H9 (cell line): ENCODE measurements at regions not wholly inside any gene's neighbourhood (a gene's known extent, or its start where the extent isn't known, plus 50 kb on each side); places are given as distances from the start of the nearest gene placed in this dataset.

Experiments used
- DNase-seq: peaks from one replicate; pipeline ENCODE4 v3.0.0-alpha.2; 2017
- H2AFZ ChIP-seq: one replicate; pipeline ENCODE4 v1.6.1; 2013; ENCODE audit warnings: mild to moderate bottlenecking, low read length, control low read depth, moderate library complexity
- H2AK5ac ChIP-seq: 2 replicates; pipeline ENCODE4 v1.6.1; 2013; ENCODE audit warnings: low read length, control low read depth, mixed read lengths; ENCODE audit not compliant: insufficient read length
- H2BK120ac ChIP-seq: one replicate; pipeline ENCODE4 v1.6.1; 2013; ENCODE audit warnings: low read depth, mild to moderate bottlenecking, low read length, control low read depth, inconsistent platforms; ENCODE audit not compliant: poor library complexity, severe bottlenecking
- H2BK12ac ChIP-seq: 2 replicates; pipeline ENCODE4 v1.6.1; 2013; ENCODE audit warnings: low read length, control low read depth, mixed read lengths, low read depth; ENCODE audit not compliant: insufficient read length
- H2BK15ac ChIP-seq: 2 replicates; pipeline ENCODE4 v1.6.1; 2013; ENCODE audit warnings: low read depth, low read length, control low read depth
- H2BK20ac ChIP-seq: one replicate; pipeline ENCODE4 v1.6.1; 2013; ENCODE audit warnings: low read depth, mild to moderate bottlenecking, low read length, control low read depth, inconsistent platforms; ENCODE audit not compliant: poor library complexity, severe bottlenecking
- H2BK5ac ChIP-seq: 2 replicates; pipeline ENCODE4 v1.6.1; 2013; ENCODE audit warnings: low read length, control low read depth, mixed read lengths; ENCODE audit not compliant: insufficient read length
- H3K14ac ChIP-seq: 2 replicates; pipeline ENCODE4 v1.6.1; 2013; ENCODE audit warnings: low read length, control low read depth; ENCODE audit not compliant: insufficient read depth
- H3K18ac ChIP-seq: 2 replicates; pipeline ENCODE4 v1.6.1; 2013; ENCODE audit warnings: low read depth, mild to moderate bottlenecking, mixed read lengths, low read length, control low read depth; ENCODE audit not compliant: insufficient read length
- H3K23ac ChIP-seq: 2 replicates; pipeline ENCODE4 v1.6.1; 2013; ENCODE audit warnings: low read length, control low read depth, mixed read lengths, low read depth; ENCODE audit not compliant: insufficient read length
- H3K23me2 ChIP-seq: 2 replicates; pipeline ENCODE4 v1.6.1; 2013; ENCODE audit warnings: low read depth, mild to moderate bottlenecking, mixed read lengths, low read length, control low read depth; ENCODE audit not compliant: insufficient read length, poor library complexity, severe bottlenecking
- H3K27ac ChIP-seq: 2 replicates; pipeline ENCODE4 v1.5.1; 2013; ENCODE audit warnings: low read length, control low read depth, mixed read lengths, low read depth; ENCODE audit not compliant: insufficient read length
- H3K27me3 ChIP-seq: 2 replicates; pipeline ENCODE4 v1.6.1; 2013; ENCODE audit warnings: low read length, control low read depth, inconsistent platforms; ENCODE audit not compliant: insufficient read depth
- H3K4ac ChIP-seq: 2 replicates; pipeline ENCODE4 v1.6.1; 2013; ENCODE audit warnings: low read depth, mild to moderate bottlenecking, control low read depth, inconsistent platforms, low read length, moderate library complexity
- H3K4me1 ChIP-seq: 2 replicates; pipeline ENCODE4 v1.6.1; 2013; ENCODE audit warnings: low read length, control low read depth, inconsistent platforms; ENCODE audit not compliant: insufficient read depth
- H3K4me2 ChIP-seq: 2 replicates; pipeline ENCODE4 v1.6.1; 2013; ENCODE audit warnings: low read length, control low read depth, mixed read lengths; ENCODE audit not compliant: insufficient read length, insufficient read depth
- H3K56ac ChIP-seq: 2 replicates; pipeline ENCODE4 v1.6.1; 2013; ENCODE audit warnings: low read depth, mild to moderate bottlenecking, mixed read lengths, low read length, control low read depth; ENCODE audit not compliant: insufficient read length
- H3K79me1 ChIP-seq: 2 replicates; pipeline ENCODE4 v1.6.1; 2013; ENCODE audit warnings: low read depth, mild to moderate bottlenecking, moderate library complexity, low read length, control low read depth, inconsistent platforms; ENCODE audit not compliant: insufficient read depth, poor library complexity, severe bottlenecking
- H3K79me2 ChIP-seq: 2 replicates; pipeline ENCODE4 v1.6.1; 2013; ENCODE audit warnings: low read length, control low read depth, inconsistent platforms; ENCODE audit not compliant: insufficient read depth
- H3K9ac ChIP-seq: 2 replicates; pipeline ENCODE4 v1.6.1; 2013; ENCODE audit warnings: low read length, control low read depth, mixed read lengths; ENCODE audit not compliant: insufficient read length; ENCODE audit errors: extremely low read depth
- H3K9me3 ChIP-seq: one replicate; pipeline ENCODE4 v1.6.1; 2013; ENCODE audit warnings: low read depth, low read length, inconsistent platforms; ENCODE audit not compliant: control insufficient read depth
- H3T11ph ChIP-seq: one replicate; pipeline ENCODE4 v1.6.1; 2013; ENCODE audit warnings: mild to moderate bottlenecking, low read length, control low read depth, inconsistent platforms
- H4K20me1 ChIP-seq: one replicate; pipeline ENCODE4 v1.6.1; 2013; ENCODE audit not compliant: control insufficient read depth, insufficient read length, insufficient read depth
- H4K5ac ChIP-seq: 2 replicates; pipeline ENCODE4 v1.6.1; 2013; ENCODE audit warnings: low read depth, mild to moderate bottlenecking, mixed read lengths, low read length, control low read depth; ENCODE audit not compliant: insufficient read length
- H4K8ac ChIP-seq: replicated peaks from 2 replicates; pipeline ENCODE4 v1.6.1; 2013; ENCODE audit warnings: low read length, control low read depth, mixed read lengths, low read depth; ENCODE audit not compliant: insufficient read length
- H4K91ac ChIP-seq: 2 replicates; pipeline ENCODE4 v1.6.1; 2013; ENCODE audit warnings: low read depth, mild to moderate bottlenecking, moderate library complexity, mixed read lengths, low read length, control low read depth; ENCODE audit not compliant: insufficient read length
- H3K27ac Mint-ChIP-seq, 3 experiments: 2 replicates in 2 of 3; 3 replicates in 1 of 3; pipeline ENCODE4 v1.8.0; 2020 to 2021; ENCODE audit warnings: mixed read lengths in 3 of 3, mild to moderate bottlenecking in 1 of 3, moderate library complexity in 1 of 3
- H3K27me3 Mint-ChIP-seq: 2 replicates; pipeline ENCODE4 v1.8.0; 2021; ENCODE audit warnings: low read depth, mild to moderate bottlenecking, moderate library complexity, mixed read lengths
- H3K36me3 Mint-ChIP-seq, 3 experiments: 2 replicates in 2 of 3; 3 replicates in 1 of 3; pipeline ENCODE4 v1.8.0; 2020 to 2021; ENCODE audit warnings: low read depth in 3 of 3, mixed read lengths in 3 of 3; ENCODE audit not compliant: insufficient read depth in 1 of 3
- H3K4me1 Mint-ChIP-seq, 2 experiments: 2 replicates each; pipeline ENCODE4 v1.8.0; 2020; ENCODE audit warnings: mixed read lengths in 2 of 2
- H3K4me3 Mint-ChIP-seq, 2 experiments: 2 replicates in 1 of 2; 3 replicates in 1 of 2; pipeline ENCODE4 v1.8.0; 2020 to 2021; ENCODE audit warnings: mild to moderate bottlenecking in 2 of 2, mixed read lengths in 2 of 2, moderate library complexity in 1 of 2
- H3K9me3 Mint-ChIP-seq, 2 experiments: 2 replicates in 1 of 2; 3 replicates in 1 of 2; pipeline ENCODE4 v1.8.0; 2020; ENCODE audit warnings: mild to moderate bottlenecking in 2 of 2, mixed read lengths in 2 of 2, moderate library complexity in 1 of 2
- CTCF ChIP-seq: fragments of 200-600 bp; sonication (generic); conservative IDR thresholded peaks from 3 replicates; pipeline ENCODE4 v1.8.0; 2021; ENCODE audit warnings: antibody characterized with exemption, mild to moderate bottlenecking
- whole genome bisulfite sequencing: extraction: QIAGEN DNeasy Blood & Tissue Kit; methylation state at CpG from one replicate; pipeline ENCODE4 v1.1.7; 2013; ENCODE audit warnings: missing lambda C conversion rate, low lambda C conversion rate, mixed read lengths; ENCODE audit not compliant: insufficient read length; ENCODE audit errors: extremely low coverage; 5-methylcytosine and 5-hydroxymethylcytosine counted together

DNA sequence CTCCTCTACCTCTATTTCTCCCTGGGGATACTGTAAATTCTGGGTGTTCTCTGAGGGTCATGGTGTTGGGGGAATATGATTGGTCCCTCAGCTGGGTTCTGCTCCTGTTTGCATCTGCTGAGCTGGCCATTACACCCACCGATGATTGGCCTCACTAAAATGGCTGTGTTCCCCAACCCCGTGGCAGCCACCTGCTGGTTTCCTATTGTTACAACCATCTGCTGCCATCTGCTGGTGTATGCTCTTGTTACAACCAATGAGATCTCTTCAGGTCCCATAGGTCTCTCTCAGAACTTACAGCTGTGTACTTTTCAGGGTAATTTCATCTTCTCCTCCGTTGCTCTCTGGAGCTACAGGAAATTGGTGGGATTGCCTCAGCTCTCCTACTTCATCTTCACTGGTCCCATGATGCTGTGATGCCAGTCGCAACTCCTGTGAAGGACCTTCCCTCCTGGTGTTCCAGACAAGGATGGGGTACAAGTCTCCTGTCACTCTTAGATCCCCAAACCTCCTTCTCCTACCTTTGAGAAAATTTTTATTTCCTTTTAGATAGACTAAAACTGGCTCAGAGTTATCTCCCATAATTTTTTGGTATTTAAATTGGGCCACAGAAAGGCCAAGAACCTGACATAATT lies 303.5 kb upstream of the SMIM30 start:
- Histone ChIP-seq H3K4ac (no peak overlapping the region), H2BK15ac (no peak overlapping the region), H3K14ac (no peak overlapping the region), H2AFZ (peak overlapping the region; percentile 95), H3K23me2 (no peaks in the 10 kb centered on the region), H3K9ac (no peak overlapping the region), H3K27me3 (no peaks in the 10 kb centered on the region), H4K20me1 (no peaks in the 10 kb centered on the region), H3K79me1 (no peaks in the 10 kb centered on the region), H2BK20ac (no peak overlapping the region), H4K8ac (no peak overlapping the region), H2BK12ac (no peak overlapping the region), H3K56ac (no peak overlapping the region), H3K9me3 (no peaks in the 10 kb centered on the region), H2AK5ac (no peak overlapping the region), H3T11ph (no peak overlapping the region), H4K91ac (no peak overlapping the region), H2BK120ac (no peak overlapping the region), H2BK5ac (no peak overlapping the region), H3K18ac (no peak overlapping the region), H3K23ac (no peak overlapping the region), H3K79me2 (no peaks in the 10 kb centered on the region), H3K4me2 (no peak overlapping the region), H3K27ac (no peak overlapping the region), H3K4me1 (no peaks in the 10 kb centered on the region), H4K5ac (no peak overlapping the region)
- peak overlapping the region in 1 of 3 experiments; percentile 69; a peak in 2 of 7 replicates for H3K27ac Mint-ChIP-seq
- H3K9me3 Mint-ChIP-seq: no peaks in the 10 kb centered on the region
- peaks cover 3 to 4% of the 10 kb centered on the region in 2 experiments; a peak in 3 of 4 replicates for H3K4me1 Mint-ChIP-seq
- WGBS: no CpG with 5 or more reads among the region's 4 CpGs
- TF ChIP-seq CTCF: peak; percentile 83
- H3K27me3 Mint-ChIP-seq: peaks cover 2% of the 10 kb centered on the region
- peak; percentile 87 for DNase-seq
- H3K4me3 Mint-ChIP-seq: no peak overlapping the region
- no peaks in the 10 kb centered on the region for H3K36me3 Mint-ChIP-seq
